KMS-11 (cell line): ENCODE measurements at regions not wholly inside any gene's neighbourhood (a gene's known extent, or its start where the extent isn't known, plus 50 kb on each side); places are given as distances from the start of the nearest gene placed in this dataset.

Experiments
- H2AFZ ChIP-seq: fragments of 200-600 bp; sonication (generic); 2 replicates; pipeline ENCODE4 v1.6.1; 2016; ENCODE audit warnings: antibody characterized with exemption, mixed run types, low read depth
- H3K27ac ChIP-seq: fragments of 200-600 bp; sonication (generic); 2 replicates; pipeline ENCODE4 v1.6.1; 2016; ENCODE audit warnings: mild to moderate bottlenecking, mixed run types
- H3K27me3 ChIP-seq: fragments of 200-600 bp; sonication (generic); 2 replicates; pipeline ENCODE4 v1.6.1; 2017; ENCODE audit warnings: mild to moderate bottlenecking, low read depth, mixed run types, moderate library complexity; ENCODE audit not compliant: insufficient read depth
- H3K36me3 ChIP-seq: fragments of 200-600 bp; sonication (generic); 2 replicates; pipeline ENCODE4 v1.6.1; 2017; ENCODE audit warnings: mild to moderate bottlenecking, mixed run types; ENCODE audit not compliant: insufficient read depth
- H3K4me1 ChIP-seq: fragments of 200-600 bp; sonication (generic); 2 replicates; pipeline ENCODE4 v1.6.1; 2016; ENCODE audit warnings: mild to moderate bottlenecking, low read depth, mixed run types; ENCODE audit not compliant: poor library complexity, severe bottlenecking
- H3K4me2 ChIP-seq: fragments of 200-600 bp; sonication (generic); 2 replicates; pipeline ENCODE4 v1.7.0; 2016; ENCODE audit warnings: mild to moderate bottlenecking, mixed run types
- H3K4me3 ChIP-seq: fragments of 200-600 bp; sonication (generic); IDR thresholded peaks from 2 replicates; pipeline ENCODE4 v1.6.1; 2017; ENCODE audit warnings: low read depth, low read length, mixed read lengths; ENCODE audit not compliant: insufficient read depth
- H3K79me2 ChIP-seq: fragments of 200-600 bp; sonication (generic); 2 replicates; pipeline ENCODE4 v1.6.1; 2016; ENCODE audit warnings: low read depth, mixed run types; ENCODE audit not compliant: insufficient read depth
- H3K9ac ChIP-seq: fragments of 200-600 bp; sonication (generic); 2 replicates; pipeline ENCODE4 v1.6.1; 2016; ENCODE audit warnings: mild to moderate bottlenecking, mixed run types
- H4K20me1 ChIP-seq: fragments of 200-600 bp; sonication (generic); 2 replicates; pipeline ENCODE4 v1.6.1; 2016; ENCODE audit warnings: mild to moderate bottlenecking, mixed run types; ENCODE audit not compliant: insufficient read depth
- CTCF ChIP-seq: fragments of 200-600 bp; sonication (generic); conservative IDR thresholded peaks from 2 replicates; pipeline ENCODE4 v1.6.1; 2017; ENCODE audit warnings: low read depth, mild to moderate bottlenecking, antibody characterized with exemption, low read length, moderate library complexity, mixed read lengths

GRCh38 chr13:86409466-86410241 lies 610.4 kb upstream of the SLITRK6 start:
- Histone ChIP-seq H2AFZ (no peak overlapping the region), H3K4me2 (no peak overlapping the region), H3K27ac (no peak overlapping the region), H3K27me3 (no peaks in the 10 kb centered on the region), H3K4me3 (no peak overlapping the region), H4K20me1 (no peaks in the 10 kb centered on the region), H3K79me2 (no peaks in the 10 kb centered on the region), H3K4me1 (no peaks in the 10 kb centered on the region), H3K36me3 (no peaks in the 10 kb centered on the region), H3K9ac (no peak overlapping the region)
- TF ChIP-seq CTCF = no peak

- Histone ChIP-seq H3K79me2 (no peaks in the 10 kb centered on the region), H2AFZ (no peak overlapping the region), H4K20me1 (no peaks in the 10 kb centered on the region), H3K27ac (no peak overlapping the region), H3K36me3 (no peaks in the 10 kb centered on the region), H3K4me3 (no peak overlapping the region), H3K4me1 (no peaks in the 10 kb centered on the region), H3K9ac (no peak overlapping the region), H3K4me2 (no peak overlapping the region), H3K27me3 (no peaks in the 10 kb centered on the region)
- TF ChIP-seq CTCF = no peak
These were observed 626.1 kb upstream of the SLITRK6 start for GRCh38 chr13:86425170-86425815.

GRCh38 chr13:86426437-86426836 lies 627.2 kb upstream of the SLITRK6 start:
- H3K4me3 ChIP-seq = no peak overlapping the region
- no peaks in the 10 kb centered on the region for H3K27me3 ChIP-seq
- no peaks in the 10 kb centered on the region for H3K79me2 ChIP-seq
- no peaks in the 10 kb centered on the region for H4K20me1 ChIP-seq
- H3K4me1 ChIP-seq = no peaks in the 10 kb centered on the region
- TF ChIP-seq CTCF = no peak
- H3K4me2 ChIP-seq = no peak overlapping the region
- H2AFZ ChIP-seq = no peak overlapping the region
- H3K36me3 ChIP-seq = no peaks in the 10 kb centered on the region
- no peak overlapping the region for H3K27ac ChIP-seq
- no peak overlapping the region for H3K9ac ChIP-seq

GRCh38 chr13:86429756-86430155 lies 630.5 kb upstream of the SLITRK6 start:
- no peaks in the 10 kb centered on the region for H3K27me3 ChIP-seq
- no peak overlapping the region for H3K4me2 ChIP-seq

More at GRCh38 chr13:86429756-86430155, 630.5 kb upstream of the SLITRK6 start:
- Histone ChIP-seq H4K20me1 (no peaks in the 10 kb centered on the region), H3K27ac (no peak overlapping the region), H3K9ac (no peak overlapping the region), H2AFZ (no peak overlapping the region), H3K4me1 (no peaks in the 10 kb centered on the region), H3K4me3 (no peak overlapping the region), H3K79me2 (no peaks in the 10 kb centered on the region), H3K36me3 (no peaks in the 10 kb centered on the region)
- no peak for TF ChIP-seq CTCF
